ENCODE measurements at regions not wholly inside any gene's neighbourhood (a gene's known extent, or its start where the extent isn't known, plus 50 kb on each side); places are given as distances from the start of the nearest gene placed in this dataset.
A peak's percentile ranks its signal among the peaks of the same experiment; 100 is the strongest.

GRCh38 chr1:169012416-169012815, 94.1 kb upstream of the ATP1B1 start:
- DNase-seq (ENCODE audit: low read depth, low spot score) = no peak

DNA sequence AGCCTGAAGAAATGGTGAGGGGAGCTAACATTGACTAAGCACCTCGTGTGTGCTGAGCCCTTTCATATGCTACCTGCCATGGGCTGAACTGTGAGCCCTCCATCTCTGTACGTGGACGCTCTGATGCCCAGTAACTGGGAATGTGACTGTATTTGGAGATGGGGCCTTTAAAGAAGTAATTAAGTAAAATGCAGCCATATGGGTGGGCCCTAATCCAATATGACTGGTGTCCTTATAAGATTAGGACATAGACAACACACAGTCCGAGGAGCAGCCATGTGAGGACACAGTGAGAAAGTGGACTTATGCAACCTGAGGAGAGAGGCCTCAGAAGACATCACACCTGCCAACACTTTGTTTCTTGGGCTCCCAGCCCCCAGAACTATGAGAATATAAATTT, 92.7 kb upstream of the ATP1B1 start:
- DNase-seq (ENCODE audit: low read depth, low spot score) = no peak

- DNase-seq (ENCODE audit: low read depth, low spot score) = no peak
Measured at GRCh38 chr1:169015464-169015863, 91.0 kb upstream of the ATP1B1 start.

DNA sequence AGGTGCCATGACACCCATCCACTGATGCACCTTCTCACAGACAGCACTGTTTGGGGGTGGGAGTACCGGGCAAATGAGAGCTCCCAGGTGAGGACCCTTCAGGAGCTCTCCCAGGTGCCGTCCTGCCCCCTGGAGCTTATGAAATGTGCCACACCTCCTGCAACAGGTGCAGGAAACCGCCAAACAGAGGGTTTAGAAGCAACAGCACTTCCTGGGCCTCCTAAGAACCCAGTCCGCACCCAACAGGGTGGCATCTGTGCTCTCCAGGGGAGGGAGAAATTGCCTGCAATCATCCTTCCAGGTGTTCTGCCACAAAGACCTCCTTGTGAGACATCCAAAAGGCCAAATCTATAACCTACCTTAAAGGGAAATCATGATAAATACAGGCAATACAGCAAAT, 87.7 kb upstream of the ATP1B1 start:
- DNase-seq (ENCODE audit: low read depth, low spot score) = no peak

GRCh38 chr1:169019419-169020058, 87.0 kb upstream of the ATP1B1 start:
- no peak for DNase-seq (ENCODE audit: low read depth, low spot score)

DNA sequence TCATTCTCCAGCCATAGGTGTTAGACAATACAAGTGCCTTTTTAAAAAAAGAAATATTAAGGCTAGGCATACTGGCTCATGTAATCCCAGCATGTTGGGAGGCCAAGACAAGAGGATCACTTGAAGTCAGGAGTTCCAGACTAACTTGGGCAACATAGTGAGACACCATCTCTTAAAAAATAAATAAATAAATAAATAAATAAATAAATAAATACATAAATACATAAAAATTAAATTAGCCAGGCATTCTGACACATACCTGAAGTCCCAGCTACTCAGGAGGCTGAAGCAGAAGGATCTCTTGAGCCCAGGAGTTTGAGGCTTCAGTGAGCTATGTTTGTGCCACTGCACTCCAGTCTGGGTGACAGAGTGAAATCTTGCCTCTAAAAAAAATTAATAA, 85.8 kb upstream of the ATP1B1 start:
- no peak for DNase-seq (ENCODE audit: low read depth, low spot score)

- no peak for DNase-seq (ENCODE audit: low read depth, low spot score)
Measured at GRCh38 chr1:169022648-169023047, 83.8 kb upstream of the ATP1B1 start.

- DNase-seq (ENCODE audit: low read depth, low spot score) = no peak
Measured at GRCh38 chr1:169024255-169024654, 82.2 kb upstream of the ATP1B1 start.

GRCh38 chr1:169024800-169025271, 81.7 kb upstream of the ATP1B1 start:
- no peak for DNase-seq (ENCODE audit: low read depth, low spot score)

DNA sequence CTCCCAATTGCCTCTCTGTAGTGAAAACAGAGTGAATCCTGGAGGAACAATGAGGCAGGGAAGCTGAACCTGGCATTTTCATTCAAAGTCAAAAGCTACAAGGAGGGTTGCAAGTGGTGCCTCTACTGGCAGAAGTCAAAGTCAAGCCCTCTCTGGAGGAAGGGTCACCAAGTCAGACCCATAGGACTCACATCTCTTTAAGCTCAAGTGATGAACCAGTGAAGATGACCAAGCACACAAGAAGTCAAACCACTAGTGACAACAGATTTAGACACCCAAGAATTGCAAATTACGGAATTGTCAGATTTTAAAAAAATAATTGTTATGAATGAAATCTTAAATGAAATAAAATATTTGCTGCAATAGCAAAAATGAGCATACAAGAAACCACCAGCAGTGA, 81.1 kb upstream of the ATP1B1 start:
- DNase-seq (ENCODE audit: low read depth, low spot score) = no peak

GRCh38 chr1:169027607-169028320, 78.7 kb upstream of the ATP1B1 start:
- peak; percentile 20 for DNase-seq (ENCODE audit: low read depth, low spot score)

DNA sequence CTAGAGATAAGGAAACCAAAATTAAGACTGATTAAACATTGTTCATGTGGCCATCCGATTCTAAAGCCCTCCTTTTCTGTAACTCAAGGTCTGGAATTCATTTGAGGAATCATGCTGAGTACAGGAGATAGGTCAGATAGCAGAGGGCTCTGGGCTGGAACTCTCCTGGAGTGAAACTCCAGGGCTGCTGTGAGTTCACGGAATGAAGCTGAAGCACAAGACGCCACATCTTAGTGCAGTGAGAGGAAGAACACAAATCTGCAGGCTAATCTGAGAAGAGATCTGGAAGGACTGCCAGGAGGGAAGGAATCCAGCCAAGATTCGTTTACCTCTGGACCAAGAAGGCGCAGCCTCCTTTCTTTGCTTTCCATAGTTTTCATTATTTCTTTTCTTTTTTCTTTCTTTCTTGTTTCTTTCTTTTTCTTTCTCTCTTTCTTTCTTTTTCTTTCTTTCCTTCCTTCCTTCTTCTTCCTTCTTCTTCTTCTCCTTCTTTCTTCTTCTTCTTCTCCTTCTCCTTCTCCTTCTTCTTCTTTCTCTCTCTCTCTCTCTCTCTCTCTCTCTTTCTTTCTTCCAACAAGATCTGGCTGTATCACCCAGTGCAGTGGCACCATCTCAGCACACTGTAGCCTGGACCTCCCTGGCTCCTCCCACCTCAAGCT, 74.8 kb upstream of the ATP1B1 start:
- peak; percentile 28 for DNase-seq (ENCODE audit: low read depth, low spot score)

GRCh38 chr1:169041366-169041765, 65.1 kb upstream of the ATP1B1 start:
- no peak for DNase-seq (ENCODE audit: low read depth, low spot score)

DNA sequence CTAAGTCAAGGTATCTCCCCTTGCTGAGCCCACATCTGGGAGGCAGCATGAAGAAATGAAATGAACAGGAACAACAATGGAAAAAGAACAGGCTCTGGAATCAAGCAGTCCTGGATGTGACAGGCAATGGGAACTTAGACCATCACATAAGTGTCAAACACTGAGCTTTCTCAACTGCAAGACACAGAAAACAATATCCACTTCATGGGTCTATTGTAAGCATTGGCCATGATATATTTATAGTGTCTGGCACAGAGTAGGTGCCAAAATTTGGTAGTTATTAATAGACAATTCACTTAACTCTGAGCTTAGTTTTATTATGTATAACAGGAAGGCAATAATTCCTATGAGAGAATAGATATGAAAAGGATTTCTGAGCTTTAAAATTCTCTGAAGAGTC, 64.1 kb upstream of the ATP1B1 start:
- no peak for DNase-seq (ENCODE audit: low read depth, low spot score)

GRCh38 chr1:169043823-169044222, 62.7 kb upstream of the ATP1B1 start:
- DNase-seq (ENCODE audit: low read depth, low spot score) = no peak

DNA sequence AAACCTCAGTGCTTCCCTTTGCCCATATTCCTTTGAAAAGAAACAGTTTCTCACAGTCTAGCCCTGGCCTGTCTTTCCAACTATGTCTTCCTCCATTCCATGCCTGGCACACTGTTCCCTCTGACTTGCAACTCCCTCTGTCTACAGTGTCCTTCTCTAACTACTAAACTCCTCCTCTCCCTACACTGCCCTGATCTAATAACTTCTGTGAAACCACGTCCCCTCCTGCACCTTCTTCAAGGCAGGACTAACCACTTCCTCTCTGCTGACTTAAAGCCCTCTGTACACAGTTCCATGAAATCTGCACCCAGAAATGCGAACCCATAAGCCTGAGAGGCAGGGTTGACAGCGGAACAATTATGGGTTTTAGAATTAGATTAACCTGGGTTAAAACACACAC, 62.2 kb upstream of the ATP1B1 start:
- DNase-seq (ENCODE audit: low read depth, low spot score) = no peak

- DNase-seq (ENCODE audit: low read depth, low spot score) = no peak
Measured at GRCh38 chr1:169044971-169045370, 61.5 kb upstream of the ATP1B1 start.

GRCh38 chr1:169046671-169047070, 59.8 kb upstream of the ATP1B1 start:
- no peak for DNase-seq (ENCODE audit: low read depth, low spot score)

DNA sequence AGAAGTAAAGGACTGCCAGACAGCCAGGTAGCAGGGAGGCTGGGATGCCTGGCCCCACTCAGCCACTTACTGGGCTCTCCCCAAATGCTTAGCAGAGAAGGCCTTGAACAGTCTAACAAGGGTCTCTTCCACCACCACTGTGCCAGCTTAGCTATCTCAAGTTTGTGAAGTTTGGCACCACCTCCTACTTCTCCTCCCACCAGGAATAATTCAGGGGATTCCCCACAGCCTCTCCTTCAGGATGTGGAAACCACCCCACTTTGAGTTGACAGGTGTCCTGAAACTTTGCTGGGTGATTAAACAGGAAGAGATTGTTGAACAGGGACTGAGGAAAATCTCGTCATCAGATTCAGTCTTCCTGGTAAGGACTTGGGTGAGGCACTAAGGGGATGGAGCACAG, 59.4 kb upstream of the ATP1B1 start:
- DNase-seq (ENCODE audit: low read depth, low spot score) = no peak

DNA sequence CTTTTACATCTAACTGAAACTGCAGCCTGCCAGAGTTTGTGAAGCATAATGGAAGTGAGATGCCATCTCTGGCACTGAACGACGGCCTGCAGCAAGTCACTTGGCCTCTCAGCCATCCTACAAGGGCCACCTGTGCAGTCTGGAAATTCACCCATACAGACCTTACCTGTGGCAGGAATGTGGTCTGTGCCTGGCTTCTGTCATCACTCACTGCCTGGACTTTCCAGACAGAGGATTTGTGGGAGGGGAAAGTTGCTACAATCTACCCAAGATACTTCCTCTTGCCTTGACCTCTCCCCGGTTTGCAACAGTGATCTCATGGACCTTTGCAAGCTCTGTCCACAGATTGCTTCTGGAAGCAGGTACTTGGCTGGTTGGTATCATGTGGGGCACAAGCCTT, 58.4 kb upstream of the ATP1B1 start:
- no peak for DNase-seq (ENCODE audit: low read depth, low spot score)

GRCh38 chr1:169049258-169049938, 57.1 kb upstream of the ATP1B1 start:
- DNase-seq (ENCODE audit: low read depth, low spot score) = no peak

- no peak for DNase-seq (ENCODE audit: low read depth, low spot score)
Measured at GRCh38 chr1:169051171-169051570, 55.3 kb upstream of the ATP1B1 start.

All from astrocyte of the hippocampus (primary cell).